ENCODE measurements at regions not wholly inside any gene's neighbourhood (a gene's known extent, or its start where the extent isn't known, plus 50 kb on each side); places are given as distances from the start of the nearest gene placed in this dataset.

- TF ChIP-seq TEAD4 (IDR thresholded peaks at IDR 0.05): no peak
- TF ChIP-seq EP300 (IDR thresholded peaks at IDR 0.05; ENCODE audit: borderline replicate concordance): no peak
These were observed 57.7 kb upstream of the UGT2B7 start for GRCh38 chr4:69038582-69038981.

- TF ChIP-seq, protein P1, sequence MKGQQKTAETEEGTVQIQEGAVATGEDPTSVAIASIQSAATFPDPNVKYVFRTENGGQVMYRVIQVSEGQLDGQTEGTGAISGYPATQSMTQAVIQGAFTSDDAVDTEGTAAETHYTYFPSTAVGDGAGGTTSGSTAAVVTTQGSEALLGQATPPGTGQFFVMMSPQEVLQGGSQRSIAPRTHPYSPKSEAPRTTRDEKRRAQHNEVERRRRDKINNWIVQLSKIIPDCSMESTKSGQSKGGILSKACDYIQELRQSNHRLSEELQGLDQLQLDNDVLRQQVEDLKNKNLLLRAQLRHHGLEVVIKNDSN (IDR thresholded peaks at IDR 0.05): no peak
- TF ChIP-seq EGR1 (IDR thresholded peaks at IDR 0.05): no peak
- TF ChIP-seq CEBPB (IDR thresholded peaks at IDR 0.05): no peak
- TF ChIP-seq RAD21 (IDR thresholded peaks at IDR 0.05; ENCODE audit: low read depth): no peak
- no peak for TF ChIP-seq TEAD4 (IDR thresholded peaks at IDR 0.05)
- TF ChIP-seq TCF12 (IDR thresholded peaks at IDR 0.05; ENCODE audit: low read depth): no peak
- no peak for TF ChIP-seq MAX (IDR thresholded peaks at IDR 0.05)
- no peak for TF ChIP-seq CREB1 (IDR thresholded peaks at IDR 0.05; ENCODE audit: low read depth)
- TF ChIP-seq YY1 (IDR thresholded peaks at IDR 0.05; ENCODE audit: low read depth): no peak
- TF ChIP-seq TAF1 (IDR thresholded peaks at IDR 0.05; ENCODE audit: low read depth): no peak
- no peak for TF ChIP-seq FOXM1 (IDR thresholded peaks at IDR 0.05; ENCODE audit: borderline replicate concordance, low read depth)
- no peak for TF ChIP-seq ZBTB7A (IDR thresholded peaks at IDR 0.05; ENCODE audit: low read depth)
- TF ChIP-seq EP300 (IDR thresholded peaks at IDR 0.05; ENCODE audit: borderline replicate concordance): no peak
- TF ChIP-seq NFIC (IDR thresholded peaks at IDR 0.05): no peak
These were observed 57.2 kb upstream of the UGT2B7 start for GRCh38 chr4:69039071-69039470.

GRCh38 chr4:69044247-69044646, 52.0 kb upstream of the UGT2B7 start:
- no peak for TF ChIP-seq REST (IDR thresholded peaks at IDR 0.05; ENCODE audit: low read depth)
- TF ChIP-seq TEAD4 (IDR thresholded peaks at IDR 0.05): no peak
- no peak for TF ChIP-seq TAF1 (IDR thresholded peaks at IDR 0.05; ENCODE audit: low read depth)
- no peak for TF ChIP-seq CREB1 (IDR thresholded peaks at IDR 0.05; ENCODE audit: low read depth)
- TF ChIP-seq NFIC (IDR thresholded peaks at IDR 0.05): no peak
- TF ChIP-seq MAX (IDR thresholded peaks at IDR 0.05): no peak
- TF ChIP-seq YY1 (IDR thresholded peaks at IDR 0.05; ENCODE audit: low read depth): no peak
- no peak for TF ChIP-seq TCF12 (IDR thresholded peaks at IDR 0.05; ENCODE audit: low read depth)
- TF ChIP-seq CEBPB (IDR thresholded peaks at IDR 0.05): no peak
- TF ChIP-seq, protein P1 (IDR thresholded peaks at IDR 0.05): no peak
- no peak for TF ChIP-seq EGR1 (IDR thresholded peaks at IDR 0.05)
- TF ChIP-seq ZBTB7A (IDR thresholded peaks at IDR 0.05; ENCODE audit: low read depth): no peak
- TF ChIP-seq RAD21 (IDR thresholded peaks at IDR 0.05; ENCODE audit: low read depth): no peak
- TF ChIP-seq EP300 (IDR thresholded peaks at IDR 0.05; ENCODE audit: borderline replicate concordance): no peak
- TF ChIP-seq FOXM1 (IDR thresholded peaks at IDR 0.05; ENCODE audit: borderline replicate concordance, low read depth): no peak
